ENCODE measurements at regions not wholly inside any gene's neighbourhood (a gene's known extent, or its start where the extent isn't known, plus 50 kb on each side); places are given as distances from the start of the nearest gene placed in this dataset.

DNA sequence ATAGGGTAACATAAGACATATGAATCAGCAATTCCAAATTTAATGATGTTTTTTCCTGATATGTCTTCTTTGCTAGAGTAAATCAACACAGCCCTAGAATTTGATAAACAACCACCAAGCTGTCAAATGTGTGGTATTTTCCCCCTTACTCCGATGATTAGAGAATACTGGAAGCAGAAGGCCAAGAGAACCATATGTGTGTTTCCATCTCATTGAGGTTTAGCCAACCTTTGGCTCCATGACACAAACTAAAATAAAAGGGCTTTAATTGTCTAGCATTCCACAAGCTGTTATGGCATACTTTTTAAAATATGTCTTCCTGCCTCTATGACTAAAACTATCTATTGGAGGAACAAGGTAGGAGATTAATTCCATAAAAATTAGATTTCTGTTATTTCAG is 1222.4 kb upstream of the AGA start:
- WGBS (ENCODE audit: insufficient coverage, insufficient replicate concordance, low lambda C conversion rate, missing lambda C conversion rate), result 0% methylated on average over 1 of the region's 1 CpG
- H4K20me1 ChIP-seq (ENCODE audit: control insufficient read depth, insufficient read depth), result no peaks in the 10 kb centered on the region
- no peaks in the 10 kb centered on the region for H3K9me3 ChIP-seq (replicated peaks; ENCODE audit: control insufficient read depth, insufficient read depth, low read length)
- H3K27me3 ChIP-seq (replicated peaks in 1 of 2; ENCODE audit: control insufficient read depth in 2 of 2, insufficient read depth in 2 of 2, low read length in 1 of 2), result no peaks in the 10 kb centered on the region
- H3K27ac ChIP-seq (ENCODE audit: control insufficient read depth, insufficient read depth), result no peak overlapping the region
- H3K9ac ChIP-seq (ENCODE audit: control insufficient read depth, insufficient read depth, low read length), result no peak overlapping the region
- H3K4me3 ChIP-seq, result no peak overlapping the region
- in situ Hi-C loops (cut with MboI) (no loop called here), intact Hi-C loops (cut with micrococcal nuclease; ENCODE audit: unreplicated experiment) (no loop called here)
- ChIA-PET RAD21 (ENCODE audit: unreplicated experiment) (no interaction called here), CTCF (no interaction called here), POLR2A (no interaction called here), SMC1A (ENCODE audit: uncharacterized antibody, unreplicated experiment) (no interaction called here)
- DNase-seq (ENCODE audit: low read depth, low spot score), result no peak
- no peaks in the 10 kb centered on the region for H3K4me1 ChIP-seq (ENCODE audit: control insufficient read depth, insufficient read depth, low read length)
- BruUV-seq (replicated peaks), result no TSS peak
- TF ChIP-seq, protein P1, sequence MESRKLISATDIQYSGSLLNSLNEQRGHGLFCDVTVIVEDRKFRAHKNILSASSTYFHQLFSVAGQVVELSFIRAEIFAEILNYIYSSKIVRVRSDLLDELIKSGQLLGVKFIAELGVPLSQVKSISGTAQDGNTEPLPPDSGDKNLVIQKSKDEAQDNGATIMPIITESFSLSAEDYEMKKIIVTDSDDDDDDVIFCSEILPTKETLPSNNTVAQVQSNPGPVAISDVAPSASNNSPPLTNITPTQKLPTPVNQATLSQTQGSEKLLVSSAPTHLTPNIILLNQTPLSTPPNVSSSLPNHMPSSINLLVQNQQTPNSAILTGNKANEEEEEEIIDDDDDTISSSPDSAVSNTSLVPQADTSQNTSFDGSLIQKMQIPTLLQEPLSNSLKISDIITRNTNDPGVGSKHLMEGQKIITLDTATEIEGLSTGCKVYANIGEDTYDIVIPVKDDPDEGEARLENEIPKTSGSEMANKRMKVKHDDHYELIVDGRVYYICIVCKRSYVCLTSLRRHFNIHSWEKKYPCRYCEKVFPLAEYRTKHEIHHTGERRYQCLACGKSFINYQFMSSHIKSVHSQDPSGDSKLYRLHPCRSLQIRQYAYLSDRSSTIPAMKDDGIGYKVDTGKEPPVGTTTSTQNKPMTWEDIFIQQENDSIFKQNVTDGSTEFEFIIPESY (IDR thresholded peaks at IDR 0.05), result no peak
- no peak for TF ChIP-seq MYC (IDR thresholded peaks at IDR 0.05; ENCODE audit: insufficient read depth, insufficient read length, insufficient replicate concordance, low read length, severe bottlenecking)
- TF ChIP-seq YBX1 (IDR thresholded peaks at IDR 0.05), result no peak
- TF ChIP-seq, protein P2, sequence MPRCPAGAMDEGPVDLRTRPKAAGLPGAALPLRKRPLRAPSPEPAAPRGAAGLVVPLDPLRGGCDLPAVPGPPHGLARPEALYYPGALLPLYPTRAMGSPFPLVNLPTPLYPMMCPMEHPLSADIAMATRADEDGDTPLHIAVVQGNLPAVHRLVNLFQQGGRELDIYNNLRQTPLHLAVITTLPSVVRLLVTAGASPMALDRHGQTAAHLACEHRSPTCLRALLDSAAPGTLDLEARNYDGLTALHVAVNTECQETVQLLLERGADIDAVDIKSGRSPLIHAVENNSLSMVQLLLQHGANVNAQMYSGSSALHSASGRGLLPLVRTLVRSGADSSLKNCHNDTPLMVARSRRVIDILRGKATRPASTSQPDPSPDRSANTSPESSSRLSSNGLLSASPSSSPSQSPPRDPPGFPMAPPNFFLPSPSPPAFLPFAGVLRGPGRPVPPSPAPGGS (IDR thresholded peaks at IDR 0.05; ENCODE audit: borderline replicate concordance, insufficient read depth, low read depth, low read length, poor library complexity, severe bottlenecking), result no peak
- TF ChIP-seq NFYA (IDR thresholded peaks at IDR 0.05; ENCODE audit: borderline replicate concordance, low read depth, low read length), result no peak
- no peak for TF ChIP-seq SIN3A (IDR thresholded peaks at IDR 0.05; ENCODE audit: low read depth, low read length)
- no peak for TF ChIP-seq CHD4 (IDR thresholded peaks at IDR 0.05)
- no peak for TF ChIP-seq FOXK2 (IDR thresholded peaks at IDR 0.05)
- no peak for TF ChIP-seq NFIC (IDR thresholded peaks at IDR 0.05; ENCODE audit: low read depth, low read length)
- TF ChIP-seq, protein P3, sequence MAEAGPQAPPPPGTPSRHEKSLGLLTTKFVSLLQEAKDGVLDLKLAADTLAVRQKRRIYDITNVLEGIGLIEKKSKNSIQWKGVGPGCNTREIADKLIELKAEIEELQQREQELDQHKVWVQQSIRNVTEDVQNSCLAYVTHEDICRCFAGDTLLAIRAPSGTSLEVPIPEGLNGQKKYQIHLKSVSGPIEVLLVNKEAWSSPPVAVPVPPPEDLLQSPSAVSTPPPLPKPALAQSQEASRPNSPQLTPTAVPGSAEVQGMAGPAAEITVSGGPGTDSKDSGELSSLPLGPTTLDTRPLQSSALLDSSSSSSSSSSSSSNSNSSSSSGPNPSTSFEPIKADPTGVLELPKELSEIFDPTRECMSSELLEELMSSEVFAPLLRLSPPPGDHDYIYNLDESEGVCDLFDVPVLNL (IDR thresholded peaks at IDR 0.05; ENCODE audit: low read depth, low read length), result no peak
- TF ChIP-seq CREB1 (IDR thresholded peaks at IDR 0.05; ENCODE audit: low read depth), result no peak
- no peak for TF ChIP-seq STAT1 (conservative IDR thresholded peaks at IDR 0.05)
- no peak for TF ChIP-seq NRF1 (conservative IDR thresholded peaks at IDR 0.05; ENCODE audit: low read depth, low read length)
- TF ChIP-seq, protein P4, sequence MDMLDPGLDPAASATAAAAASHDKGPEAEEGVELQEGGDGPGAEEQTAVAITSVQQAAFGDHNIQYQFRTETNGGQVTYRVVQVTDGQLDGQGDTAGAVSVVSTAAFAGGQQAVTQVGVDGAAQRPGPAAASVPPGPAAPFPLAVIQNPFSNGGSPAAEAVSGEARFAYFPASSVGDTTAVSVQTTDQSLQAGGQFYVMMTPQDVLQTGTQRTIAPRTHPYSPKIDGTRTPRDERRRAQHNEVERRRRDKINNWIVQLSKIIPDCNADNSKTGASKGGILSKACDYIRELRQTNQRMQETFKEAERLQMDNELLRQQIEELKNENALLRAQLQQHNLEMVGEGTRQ (IDR thresholded peaks at IDR 0.05; ENCODE audit: borderline replicate concordance, low read depth, low read length), result no peak
- no peak for TF ChIP-seq SPI1 (IDR thresholded peaks at IDR 0.05; ENCODE audit: borderline replicate concordance, insufficient read depth, low read depth, low read length)
- ATAC-seq, result no peak
- no peaks in the 10 kb centered on the region for H3K36me3 ChIP-seq (ENCODE audit: control insufficient read depth in 2 of 2, insufficient read depth in 2 of 2, low read length in 1 of 2)
- H3K79me2 ChIP-seq (ENCODE audit: control insufficient read depth, insufficient read depth, low read length), result no peaks in the 10 kb centered on the region
- no peak overlapping the region for H2AFZ ChIP-seq (ENCODE audit: control insufficient read depth, low read depth, low read length)
- FAIRE-seq, result no peak
- no peak overlapping the region for H3K4me2 ChIP-seq (ENCODE audit: control insufficient read depth, insufficient read depth)

Measured in GM12878 (cell line).